Esophagus squamous epithelium (tissue), 4 donors: ENCODE measurements at regions not wholly inside any gene's neighbourhood (a gene's known extent, or its start where the extent isn't known, plus 50 kb on each side); places are given as distances from the start of the nearest gene placed in this dataset.

Source experiments
- POLR2A ChIP-seq, 4 donors: fragments of 450-650 bp; IDR thresholded peaks; one replicate each; pipeline ENCODE4 v1.6.1; 2017; ENCODE audit warnings: antibody characterized with exemption in 4 of 4, mild to moderate bottlenecking in 4 of 4, moderate library complexity in 3 of 4
- TF ChIP-seq, protein P1 (sequence below), 6 experiments: fragments of 450-650 bp in 4 of 6; fragments of 200-600 bp in 2 of 6; sonication (generic) in 2 of 6; IDR thresholded peaks; one replicate each; pipeline ENCODE4 v1.5.1; 2016 to 2019; ENCODE audit warnings: antibody characterized with exemption in 6 of 6, mild to moderate bottlenecking in 4 of 6, moderate library complexity in 4 of 6

DNA sequence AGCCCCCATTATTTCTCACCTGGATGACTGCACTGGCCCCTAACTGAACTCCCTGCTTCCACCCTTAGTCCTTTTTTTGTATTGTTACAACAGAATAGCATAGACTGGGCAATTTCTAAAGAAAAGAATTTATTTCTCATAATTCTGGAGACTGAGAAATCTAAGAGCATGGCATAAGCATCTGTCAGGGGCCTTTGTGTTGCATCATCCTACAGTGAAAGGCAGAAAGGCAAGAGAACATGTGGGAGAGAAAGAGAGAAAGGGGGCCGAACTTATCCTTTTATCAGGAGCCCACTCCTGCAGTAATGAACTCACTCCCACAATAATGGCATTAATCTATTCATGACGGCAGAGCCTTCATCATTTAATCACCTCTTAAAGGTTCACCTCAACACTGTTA, 122.1 kb downstream of the EFNB1 start:
- TF ChIP-seq, protein P1, sequence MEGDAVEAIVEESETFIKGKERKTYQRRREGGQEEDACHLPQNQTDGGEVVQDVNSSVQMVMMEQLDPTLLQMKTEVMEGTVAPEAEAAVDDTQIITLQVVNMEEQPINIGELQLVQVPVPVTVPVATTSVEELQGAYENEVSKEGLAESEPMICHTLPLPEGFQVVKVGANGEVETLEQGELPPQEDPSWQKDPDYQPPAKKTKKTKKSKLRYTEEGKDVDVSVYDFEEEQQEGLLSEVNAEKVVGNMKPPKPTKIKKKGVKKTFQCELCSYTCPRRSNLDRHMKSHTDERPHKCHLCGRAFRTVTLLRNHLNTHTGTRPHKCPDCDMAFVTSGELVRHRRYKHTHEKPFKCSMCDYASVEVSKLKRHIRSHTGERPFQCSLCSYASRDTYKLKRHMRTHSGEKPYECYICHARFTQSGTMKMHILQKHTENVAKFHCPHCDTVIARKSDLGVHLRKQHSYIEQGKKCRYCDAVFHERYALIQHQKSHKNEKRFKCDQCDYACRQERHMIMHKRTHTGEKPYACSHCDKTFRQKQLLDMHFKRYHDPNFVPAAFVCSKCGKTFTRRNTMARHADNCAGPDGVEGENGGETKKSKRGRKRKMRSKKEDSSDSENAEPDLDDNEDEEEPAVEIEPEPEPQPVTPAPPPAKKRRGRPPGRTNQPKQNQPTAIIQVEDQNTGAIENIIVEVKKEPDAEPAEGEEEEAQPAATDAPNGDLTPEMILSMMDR (IDR thresholded peaks at IDR 0.05) = no peak
- TF ChIP-seq POLR2A (IDR thresholded peaks at IDR 0.05) = no peak
